Memory B cell (primary cell): ENCODE measurements at regions not wholly inside any gene's neighbourhood (a gene's known extent, or its start where the extent isn't known, plus 50 kb on each side); places are given as distances from the start of the nearest gene placed in this dataset.

ENCODE experiments used
- ATAC-seq: fragments of 150-1000 bp; cut with Tn5 transposase; 2 replicates; pipeline ENCODE4 v1.10.0; 2021; ENCODE audit warnings: low read depth, mild to moderate bottlenecking, moderate library complexity
- DNase-seq, 2 donors: peaks; one replicate each; pipeline ENCODE4 v3.0.0; 2022; ENCODE audit warnings: low spot score in 2 of 2
- H3K27ac Mint-ChIP-seq: one replicate; pipeline ENCODE4 v1.8.0; 2022; ENCODE audit warnings: mild to moderate bottlenecking, moderate library complexity, mixed read lengths
- H3K27me3 Mint-ChIP-seq: one replicate; pipeline ENCODE4 v1.8.0; 2022; ENCODE audit warnings: mixed read lengths
- H3K36me3 Mint-ChIP-seq: one replicate; pipeline ENCODE4 v1.8.0; 2022; ENCODE audit warnings: mild to moderate bottlenecking, mixed read lengths
- H3K4me1 Mint-ChIP-seq: one replicate; pipeline ENCODE4 v1.8.0; 2022; ENCODE audit warnings: mixed read lengths
- H3K4me3 Mint-ChIP-seq: one replicate; pipeline ENCODE4 v1.8.0; 2022; ENCODE audit warnings: mild to moderate bottlenecking, moderate library complexity, mixed read lengths
- H3K9me3 Mint-ChIP-seq: one replicate; pipeline ENCODE4 v1.8.0; 2022; ENCODE audit warnings: mixed read lengths

- Mint-ChIP-seq H3K4me1 (no peaks in the 10 kb centered on the region), H3K27me3 (peaks cover 4% of the 10 kb centered on the region), H3K27ac (no peak overlapping the region), H3K36me3 (no peaks in the 10 kb centered on the region), H3K9me3 (no peaks in the 10 kb centered on the region), H3K4me3 (no peak overlapping the region)
- DNase-seq (no peak), ATAC-seq (no peak)
Measured at GRCh38 chr7:42693722-42694121, 218.1 kb downstream of the C7orf25 start.

- Mint-ChIP-seq H3K27me3 (peaks cover 4% of the 10 kb centered on the region), H3K27ac (no peak overlapping the region), H3K36me3 (no peaks in the 10 kb centered on the region), H3K9me3 (no peaks in the 10 kb centered on the region), H3K4me1 (no peaks in the 10 kb centered on the region), H3K4me3 (no peak overlapping the region)
- DNase-seq, result no peak
- ATAC-seq, result no peak
Measured at GRCh38 chr7:42692621-42693020, 219.2 kb downstream of the C7orf25 start.

- H3K27ac Mint-ChIP-seq, result no peak overlapping the region
- H3K4me1 Mint-ChIP-seq, result no peaks in the 10 kb centered on the region
- no peaks in the 10 kb centered on the region for H3K9me3 Mint-ChIP-seq
- H3K4me3 Mint-ChIP-seq, result no peak overlapping the region
- peaks cover 3% of the 10 kb centered on the region for H3K27me3 Mint-ChIP-seq
- H3K36me3 Mint-ChIP-seq, result no peaks in the 10 kb centered on the region
- DNase-seq (no peak), ATAC-seq (no peak)
Measured at GRCh38 chr7:42690794-42691639, 220.9 kb downstream of the C7orf25 start.

- peaks cover 2% of the 10 kb centered on the region for H3K9me3 Mint-ChIP-seq
- DNase-seq (no peak), ATAC-seq (no peak)
- H3K27me3 Mint-ChIP-seq, result peaks cover 1% of the 10 kb centered on the region
- H3K36me3 Mint-ChIP-seq, result no peaks in the 10 kb centered on the region
- H3K4me1 Mint-ChIP-seq, result no peaks in the 10 kb centered on the region
- H3K4me3 Mint-ChIP-seq, result no peak overlapping the region
- no peak overlapping the region for H3K27ac Mint-ChIP-seq
Measured at GRCh38 chr7:42689626-42690025, 222.2 kb downstream of the C7orf25 start.

GRCh38 chr7:42688056-42688371 lies 223.9 kb downstream of the C7orf25 start:
- ATAC-seq, result no peak
- no peaks in the 10 kb centered on the region for H3K36me3 Mint-ChIP-seq
- DNase-seq, result no peak
- no peaks in the 10 kb centered on the region for H3K4me1 Mint-ChIP-seq
- H3K27me3 Mint-ChIP-seq, result peaks cover 6% of the 10 kb centered on the region
- H3K4me3 Mint-ChIP-seq, result no peak overlapping the region
- peaks cover 2% of the 10 kb centered on the region for H3K9me3 Mint-ChIP-seq
- H3K27ac Mint-ChIP-seq, result no peak overlapping the region

- peaks cover 2% of the 10 kb centered on the region for H3K9me3 Mint-ChIP-seq
- no peaks in the 10 kb centered on the region for H3K4me1 Mint-ChIP-seq
- no peak overlapping the region for H3K27ac Mint-ChIP-seq
- ATAC-seq, result no peak
- no peak for DNase-seq
- peaks cover 6% of the 10 kb centered on the region for H3K27me3 Mint-ChIP-seq
- no peaks in the 10 kb centered on the region for H3K36me3 Mint-ChIP-seq
- H3K4me3 Mint-ChIP-seq, result no peak overlapping the region
Measured at GRCh38 chr7:42687211-42688055, 224.4 kb downstream of the C7orf25 start.

- Mint-ChIP-seq H3K27me3 (peaks cover 6% of the 10 kb centered on the region), H3K36me3 (no peaks in the 10 kb centered on the region), H3K27ac (no peak overlapping the region), H3K9me3 (peaks cover 2% of the 10 kb centered on the region), H3K4me1 (no peaks in the 10 kb centered on the region), H3K4me3 (no peak overlapping the region)
- ATAC-seq (no peak), DNase-seq (no peak)
Measured at GRCh38 chr7:42686594-42687156, 225.2 kb downstream of the C7orf25 start.

- no peak for ATAC-seq
- H3K4me3 Mint-ChIP-seq, result no peak overlapping the region
- no peak overlapping the region for H3K27ac Mint-ChIP-seq
Measured at GRCh38 chr7:42685911-42686310, 226.0 kb downstream of the C7orf25 start.

GRCh38 chr7:42677751-42678699 lies 233.8 kb downstream of the C7orf25 start:
- no peak for ATAC-seq
- H3K9me3 Mint-ChIP-seq, result peaks cover 3% of the 10 kb centered on the region
- H3K27me3 Mint-ChIP-seq, result no peaks in the 10 kb centered on the region
- H3K4me3 Mint-ChIP-seq, result no peak overlapping the region
- H3K4me1 Mint-ChIP-seq, result no peaks in the 10 kb centered on the region
- no peak for DNase-seq
- no peaks in the 10 kb centered on the region for H3K36me3 Mint-ChIP-seq
- no peak overlapping the region for H3K27ac Mint-ChIP-seq

More at GRCh38 chr7:42685911-42686310, 226.0 kb downstream of the C7orf25 start:
- H3K4me1 Mint-ChIP-seq, result no peaks in the 10 kb centered on the region
- H3K36me3 Mint-ChIP-seq, result no peaks in the 10 kb centered on the region
- DNase-seq, result no peak
- peaks cover 2% of the 10 kb centered on the region for H3K9me3 Mint-ChIP-seq
- peaks cover 6% of the 10 kb centered on the region for H3K27me3 Mint-ChIP-seq

GRCh38 chr7:42674541-42674940 lies 237.3 kb downstream of the C7orf25 start:
- no peak for DNase-seq
- H3K36me3 Mint-ChIP-seq, result no peaks in the 10 kb centered on the region
- no peak for ATAC-seq
- H3K9me3 Mint-ChIP-seq, result no peaks in the 10 kb centered on the region
- no peaks in the 10 kb centered on the region for H3K4me1 Mint-ChIP-seq
- H3K27me3 Mint-ChIP-seq, result no peaks in the 10 kb centered on the region
- no peak overlapping the region for H3K27ac Mint-ChIP-seq
- H3K4me3 Mint-ChIP-seq, result no peak overlapping the region

- H3K4me3 Mint-ChIP-seq, result no peak overlapping the region
- no peaks in the 10 kb centered on the region for H3K36me3 Mint-ChIP-seq
- no peaks in the 10 kb centered on the region for H3K27me3 Mint-ChIP-seq
- H3K9me3 Mint-ChIP-seq, result no peaks in the 10 kb centered on the region
- ATAC-seq, result no peak
- H3K4me1 Mint-ChIP-seq, result no peaks in the 10 kb centered on the region
- DNase-seq, result no peak
- H3K27ac Mint-ChIP-seq, result no peak overlapping the region
Measured at GRCh38 chr7:42673951-42674350, 237.9 kb downstream of the C7orf25 start.

GRCh38 chr7:42672339-42672999 lies 239.4 kb downstream of the C7orf25 start:
- Mint-ChIP-seq H3K4me3 (no peak overlapping the region), H3K27ac (no peak overlapping the region)

GRCh38 chr7:42671627-42672026 lies 240.2 kb downstream of the C7orf25 start:
- no peak overlapping the region for H3K4me3 Mint-ChIP-seq
- H3K27me3 Mint-ChIP-seq, result no peaks in the 10 kb centered on the region
- H3K9me3 Mint-ChIP-seq, result peaks cover 8% of the 10 kb centered on the region
- no peak overlapping the region for H3K27ac Mint-ChIP-seq
- no peaks in the 10 kb centered on the region for H3K4me1 Mint-ChIP-seq
- no peak for DNase-seq
- no peak for ATAC-seq
- no peaks in the 10 kb centered on the region for H3K36me3 Mint-ChIP-seq

More at GRCh38 chr7:42672339-42672999, 239.4 kb downstream of the C7orf25 start:
- no peaks in the 10 kb centered on the region for H3K36me3 Mint-ChIP-seq
- no peaks in the 10 kb centered on the region for H3K4me1 Mint-ChIP-seq
- no peaks in the 10 kb centered on the region for H3K27me3 Mint-ChIP-seq
- ATAC-seq (no peak), DNase-seq (no peak)
- peaks cover 2% of the 10 kb centered on the region for H3K9me3 Mint-ChIP-seq
